ENCODE measurements at regions not wholly inside any gene's neighbourhood (a gene's known extent, or its start where the extent isn't known, plus 50 kb on each side); places are given as distances from the start of the nearest gene placed in this dataset.

- Histone ChIP-seq H3K36me3 (no peaks in the 10 kb centered on the region), H3K4me3 (no peak overlapping the region), H3K27me3 (no peaks in the 10 kb centered on the region), H3K4me1 (no peaks in the 10 kb centered on the region), H3K9me3 (no peaks in the 10 kb centered on the region), H3K27ac (no peak overlapping the region)
- intact Hi-C loops (cut with DNase I), result no loop called here
- DNase-seq (ENCODE audit: extremely low spot score in 2 of 2), result no peak
- TF ChIP-seq POLR2AphosphoS5 (IDR thresholded peaks at IDR 0.05; ENCODE audit: insufficient read depth in 1 of 2, low read depth in 1 of 2), result no peak
- TF ChIP-seq, protein P1, sequence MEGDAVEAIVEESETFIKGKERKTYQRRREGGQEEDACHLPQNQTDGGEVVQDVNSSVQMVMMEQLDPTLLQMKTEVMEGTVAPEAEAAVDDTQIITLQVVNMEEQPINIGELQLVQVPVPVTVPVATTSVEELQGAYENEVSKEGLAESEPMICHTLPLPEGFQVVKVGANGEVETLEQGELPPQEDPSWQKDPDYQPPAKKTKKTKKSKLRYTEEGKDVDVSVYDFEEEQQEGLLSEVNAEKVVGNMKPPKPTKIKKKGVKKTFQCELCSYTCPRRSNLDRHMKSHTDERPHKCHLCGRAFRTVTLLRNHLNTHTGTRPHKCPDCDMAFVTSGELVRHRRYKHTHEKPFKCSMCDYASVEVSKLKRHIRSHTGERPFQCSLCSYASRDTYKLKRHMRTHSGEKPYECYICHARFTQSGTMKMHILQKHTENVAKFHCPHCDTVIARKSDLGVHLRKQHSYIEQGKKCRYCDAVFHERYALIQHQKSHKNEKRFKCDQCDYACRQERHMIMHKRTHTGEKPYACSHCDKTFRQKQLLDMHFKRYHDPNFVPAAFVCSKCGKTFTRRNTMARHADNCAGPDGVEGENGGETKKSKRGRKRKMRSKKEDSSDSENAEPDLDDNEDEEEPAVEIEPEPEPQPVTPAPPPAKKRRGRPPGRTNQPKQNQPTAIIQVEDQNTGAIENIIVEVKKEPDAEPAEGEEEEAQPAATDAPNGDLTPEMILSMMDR (IDR thresholded peaks at IDR 0.05), result no peak
- no peak for TF ChIP-seq POLR2A (IDR thresholded peaks at IDR 0.05)
Measured at GRCh38 chr12:91368613-91369012, 186.0 kb upstream of the DCN start.

DNA sequence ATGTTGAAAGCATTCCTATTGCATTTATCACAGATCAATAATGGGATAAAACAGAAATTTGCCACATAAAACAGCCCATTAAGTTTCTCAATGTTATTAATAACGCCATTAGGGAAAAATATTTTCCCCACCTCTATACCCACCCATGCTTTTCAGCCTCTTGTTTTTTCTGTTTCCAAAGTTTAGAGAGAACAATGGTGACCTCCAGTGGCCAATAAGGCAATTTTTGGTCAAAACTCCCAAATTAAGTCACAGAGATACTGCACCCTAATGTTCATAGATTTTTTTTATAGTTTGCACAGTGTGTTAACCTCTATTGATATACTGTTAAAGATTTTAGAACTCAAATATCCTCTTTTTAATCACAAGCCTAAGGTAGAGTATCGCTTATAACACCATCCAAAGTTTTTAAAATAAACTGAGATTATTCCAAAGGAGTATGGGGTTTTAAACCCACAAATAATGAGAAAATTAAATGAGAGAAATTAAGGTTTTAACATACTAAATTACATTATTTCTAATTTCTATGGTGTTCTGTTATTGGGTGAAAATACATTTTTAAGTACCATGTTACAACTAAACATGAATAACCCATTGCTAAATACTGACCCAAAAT lies 184.7 kb upstream of the DCN start:
- TF ChIP-seq, protein P1 (IDR thresholded peaks at IDR 0.05), result peak in 1 of 3 experiments; percentile 14
- TF ChIP-seq POLR2AphosphoS5 (IDR thresholded peaks at IDR 0.05; ENCODE audit: insufficient read depth in 1 of 2, low read depth in 1 of 2) (no peak), POLR2A (IDR thresholded peaks at IDR 0.05) (no peak)
- no peak for DNase-seq (ENCODE audit: extremely low spot score in 2 of 2)
- no peak overlapping the region for H3K4me3 ChIP-seq
- intact Hi-C loops (cut with DNase I), result no loop called here
- no peaks in the 10 kb centered on the region for H3K27me3 ChIP-seq
- H3K36me3 ChIP-seq, result no peaks in the 10 kb centered on the region
- H3K9me3 ChIP-seq, result no peaks in the 10 kb centered on the region
- no peak overlapping the region for H3K27ac ChIP-seq
- H3K4me1 ChIP-seq, result no peaks in the 10 kb centered on the region

DNA sequence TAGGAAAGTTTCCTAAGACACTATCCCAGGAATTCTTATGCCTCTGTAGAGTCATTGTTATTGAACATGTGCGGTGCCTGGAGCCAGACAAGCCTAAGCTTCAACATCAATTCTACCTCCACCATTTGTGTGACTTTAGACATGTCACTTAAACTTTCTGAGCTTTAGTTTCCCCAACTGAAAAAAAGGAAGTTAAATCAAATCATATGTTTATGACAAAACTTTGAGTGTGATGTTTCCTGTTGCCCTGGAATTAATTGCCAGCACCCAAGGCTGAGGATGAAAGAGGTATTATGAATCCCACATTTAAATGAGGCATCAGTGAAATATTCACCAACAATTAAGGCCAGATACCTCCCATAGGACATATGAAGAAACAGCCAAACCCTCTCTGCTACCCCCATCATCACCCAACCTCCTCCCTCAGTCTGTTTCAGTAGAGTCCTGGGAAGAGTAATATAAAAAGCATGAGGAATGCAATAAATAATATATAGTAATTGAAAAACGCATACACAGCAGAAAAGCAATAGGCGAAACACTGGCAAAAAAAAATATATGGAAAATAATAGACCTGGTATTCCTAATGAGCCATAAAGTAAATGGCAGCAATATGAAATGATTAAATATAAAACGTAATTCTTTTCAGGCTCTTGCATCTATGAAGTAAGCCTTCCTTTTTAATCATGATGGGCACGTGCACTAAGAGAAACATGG lies 182.0 kb upstream of the DCN start:
- intact Hi-C loops (cut with DNase I), result no loop called here
- Histone ChIP-seq H3K4me3 (no peak overlapping the region), H3K27ac (no peak overlapping the region), H3K27me3 (no peaks in the 10 kb centered on the region), H3K36me3 (no peaks in the 10 kb centered on the region), H3K9me3 (no peaks in the 10 kb centered on the region), H3K4me1 (no peaks in the 10 kb centered on the region)
- TF ChIP-seq POLR2AphosphoS5 (IDR thresholded peaks at IDR 0.05; ENCODE audit: insufficient read depth in 1 of 2, low read depth in 1 of 2) (no peak), POLR2A (IDR thresholded peaks at IDR 0.05) (no peak)
- TF ChIP-seq, protein P1 (IDR thresholded peaks at IDR 0.05), result no peak
- DNase-seq (ENCODE audit: extremely low spot score in 2 of 2), result no peak

GRCh38 chr12:91361864-91362263 lies 179.2 kb upstream of the DCN start:
- no peaks in the 10 kb centered on the region for H3K9me3 ChIP-seq
- no peak overlapping the region for H3K4me3 ChIP-seq
- no peak for TF ChIP-seq POLR2A (IDR thresholded peaks at IDR 0.05)
- TF ChIP-seq, protein P1 (IDR thresholded peaks at IDR 0.05), result peak; percentile 58 to 79 (median 63)
- DNase-seq (ENCODE audit: extremely low spot score in 2 of 2), result no peak
- H3K36me3 ChIP-seq, result no peaks in the 10 kb centered on the region
- no peak overlapping the region for H3K27ac ChIP-seq
- H3K27me3 ChIP-seq, result no peaks in the 10 kb centered on the region
- no peaks in the 10 kb centered on the region for H3K4me1 ChIP-seq
- intact Hi-C loops (cut with DNase I), result no loop called here

GRCh38 chr12:91357381-91357780 lies 174.8 kb upstream of the DCN start:
- intact Hi-C loops (cut with DNase I), result loop anchor here (10.0 kb wide), 1 partner anchor 383 kb away; no protein-coding TSS in a partner anchor
- DNase-seq (ENCODE audit: extremely low spot score in 2 of 2), result no peak
- Histone ChIP-seq H3K4me3 (no peak overlapping the region), H3K27me3 (no peaks in the 10 kb centered on the region), H3K4me1 (no peaks in the 10 kb centered on the region), H3K36me3 (no peaks in the 10 kb centered on the region), H3K27ac (no peak overlapping the region), H3K9me3 (no peaks in the 10 kb centered on the region)
- TF ChIP-seq, protein P1 (IDR thresholded peaks at IDR 0.05), result no peak
- no peak for TF ChIP-seq POLR2A (IDR thresholded peaks at IDR 0.05)
- peak in 1 of 2 donors; percentile 27 for TF ChIP-seq POLR2AphosphoS5 (IDR thresholded peaks at IDR 0.05; ENCODE audit: insufficient read depth in 1 of 2, low read depth in 1 of 2)
